Brain pericyte (primary cell): ENCODE measurements at regions not wholly inside any gene's neighbourhood (a gene's known extent, or its start where the extent isn't known, plus 50 kb on each side); places are given as distances from the start of the nearest gene placed in this dataset.
"Not testable (repeated sequence)": the region's sequence is repeated elsewhere in the genome, so short reads cannot be mapped to it uniquely, and the experiment has no call there.

Experiments
- DNase-seq: peaks from one replicate; pipeline ENCODE4 v3.0.0-alpha.2; 2012; ENCODE audit warnings: low read depth, low spot score

DNA sequence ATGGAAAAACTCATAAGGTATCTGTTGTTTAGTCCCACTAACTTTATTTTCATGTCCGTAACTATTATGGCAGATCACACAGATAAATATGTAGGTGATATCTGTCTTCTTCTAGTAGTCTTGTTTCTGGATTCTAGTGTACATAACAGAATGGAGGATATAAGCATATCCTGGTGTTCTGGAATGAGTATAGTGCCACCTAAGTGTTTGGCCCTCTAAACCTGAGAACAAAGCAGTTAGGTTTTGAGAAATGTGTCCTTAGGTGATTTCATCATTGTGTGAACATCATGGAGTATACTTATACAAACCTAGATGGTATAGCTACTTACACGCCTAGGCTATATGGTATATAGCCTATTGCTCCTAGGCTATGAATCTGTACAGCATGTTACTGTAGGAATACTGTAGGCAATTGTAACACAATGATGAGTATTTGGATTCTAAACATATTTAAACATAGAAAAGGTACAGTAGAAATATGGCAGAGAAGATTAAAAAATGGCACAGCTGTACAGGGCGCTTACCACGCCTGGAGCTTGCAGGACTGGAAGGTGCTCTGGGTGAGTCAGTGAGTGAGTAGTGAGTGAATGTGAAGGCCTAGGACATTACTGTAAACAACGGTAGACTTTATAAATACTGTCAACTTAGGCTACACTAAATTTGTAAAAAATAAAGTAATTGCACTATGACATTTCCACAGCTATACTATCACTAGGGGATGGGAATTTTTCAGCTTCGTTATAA, 150.3 kb upstream of the SLC24A2 start:
- no peak for DNase-seq

DNA sequence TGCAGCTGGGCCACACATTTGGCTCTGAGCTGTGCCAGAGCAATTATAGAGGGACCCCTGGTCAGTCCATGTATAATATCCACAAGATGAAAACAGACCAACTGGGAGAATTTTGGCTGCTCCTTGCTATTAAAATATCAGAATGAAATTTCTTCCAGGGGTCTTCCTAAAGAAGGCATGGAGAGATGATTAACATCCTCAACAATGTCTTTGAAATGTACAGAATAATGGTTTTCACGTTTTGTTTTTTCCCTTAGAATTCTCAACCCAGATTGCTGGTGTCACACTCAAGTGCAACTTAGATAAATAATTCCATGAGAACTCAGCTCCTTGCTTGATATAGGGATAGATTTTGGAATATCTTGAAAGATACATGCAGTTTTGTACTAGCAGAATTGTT, 148.3 kb upstream of the SLC24A2 start:
- DNase-seq: no peak

DNA sequence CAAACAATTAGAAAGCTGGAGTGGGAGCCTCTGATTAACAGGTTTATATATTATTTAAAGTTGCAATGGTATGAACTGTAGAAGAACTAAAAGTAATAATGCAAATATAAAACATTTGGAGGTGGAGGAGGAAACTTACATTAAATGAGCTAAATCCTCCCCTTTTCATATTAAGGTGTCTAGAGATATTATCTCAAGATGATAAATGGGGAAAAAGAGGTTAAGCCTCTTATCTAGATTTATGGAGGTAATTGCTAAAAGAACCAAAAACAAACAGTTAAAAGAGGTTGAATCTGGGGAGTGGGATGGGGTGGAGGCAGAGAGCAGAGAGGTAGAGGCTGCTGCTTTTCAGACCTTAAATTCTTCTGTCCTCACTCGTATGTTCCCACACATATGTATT, 147.8 kb upstream of the SLC24A2 start:
- no peak for DNase-seq

DNA sequence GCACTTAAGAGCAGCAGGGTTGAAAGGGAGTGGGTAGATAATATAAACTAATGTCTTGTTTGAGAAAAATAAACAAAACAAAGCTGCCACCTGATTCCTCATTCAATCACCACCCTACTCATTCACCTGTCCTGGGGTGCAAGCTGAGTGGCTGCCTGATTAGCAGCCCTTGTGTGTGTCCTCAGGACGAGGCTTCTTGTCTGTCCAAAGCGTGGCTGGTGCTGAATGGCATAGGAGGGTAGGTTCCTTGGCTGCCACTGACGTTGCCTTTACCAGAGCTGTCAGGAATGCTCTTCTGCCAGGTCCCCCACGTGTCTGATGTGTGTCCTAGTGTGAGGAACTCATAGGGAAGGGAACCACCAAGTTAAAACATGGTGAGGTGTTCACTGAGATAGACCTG, 146.6 kb upstream of the SLC24A2 start:
- DNase-seq: no peak

DNA sequence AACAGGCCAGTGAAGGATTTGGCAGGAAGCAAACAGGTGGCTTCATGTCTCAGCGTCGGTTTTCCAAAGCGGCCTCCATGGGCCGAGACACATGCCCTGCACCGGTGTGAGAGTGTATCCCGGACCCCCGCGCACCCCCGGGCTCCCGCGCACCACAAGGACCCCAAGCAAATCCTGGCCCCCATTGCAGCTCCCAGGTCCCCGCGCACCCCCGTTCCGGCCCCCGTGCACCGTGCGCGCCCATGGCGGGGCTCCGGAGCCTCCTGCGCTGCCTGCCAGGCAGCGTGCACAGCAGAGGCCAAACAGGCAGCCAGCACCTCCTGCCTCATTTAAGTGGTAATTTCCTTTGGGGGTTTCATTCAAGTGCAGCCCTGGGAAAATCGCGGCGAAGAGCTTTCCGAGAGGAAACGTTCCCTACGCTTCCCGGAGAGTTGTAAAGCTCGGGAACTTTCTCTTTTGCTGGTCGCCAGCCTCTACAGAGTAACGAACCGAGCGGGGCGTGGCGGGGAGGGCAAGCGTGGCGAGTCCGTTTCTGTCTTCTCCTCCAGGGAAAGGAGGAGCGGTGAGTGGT, 145.5 kb upstream of the SLC24A2 start:
- DNase-seq: no peak

DNA sequence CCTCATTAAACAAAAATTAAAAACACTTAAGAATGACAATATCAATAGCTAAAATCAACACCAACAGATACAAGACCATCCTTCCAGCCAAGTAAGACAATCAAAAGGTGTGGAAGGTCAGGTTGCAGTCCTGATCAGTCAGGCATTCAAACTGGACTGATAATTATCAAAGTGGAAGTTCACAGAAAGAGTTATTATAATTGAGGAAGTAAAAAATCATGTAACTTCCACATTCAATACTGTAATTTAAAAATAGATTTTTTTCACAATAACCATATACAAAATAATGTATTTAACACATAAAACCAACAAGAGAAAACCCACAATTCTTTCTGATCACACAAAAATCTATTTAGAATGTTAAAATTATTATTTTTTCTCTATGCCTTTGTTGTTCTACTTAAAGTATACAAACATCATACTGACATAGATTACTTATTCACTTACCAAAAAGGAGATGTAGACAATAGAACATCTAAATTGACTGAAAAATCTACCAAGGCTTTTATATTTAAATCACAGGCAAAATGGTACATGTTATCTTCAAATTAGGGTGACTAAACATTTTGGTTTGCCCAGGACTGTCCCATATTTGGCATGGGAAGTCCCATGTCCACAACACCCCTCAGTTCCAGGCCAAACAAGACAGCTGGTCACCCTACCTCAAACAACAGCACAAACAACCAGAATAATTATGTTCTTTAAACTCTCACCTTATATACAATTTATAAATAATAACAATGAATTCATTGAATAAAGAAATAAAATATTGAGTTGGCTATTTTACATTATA, 142.5 kb upstream of the SLC24A2 start:
- no peak for DNase-seq

DNA sequence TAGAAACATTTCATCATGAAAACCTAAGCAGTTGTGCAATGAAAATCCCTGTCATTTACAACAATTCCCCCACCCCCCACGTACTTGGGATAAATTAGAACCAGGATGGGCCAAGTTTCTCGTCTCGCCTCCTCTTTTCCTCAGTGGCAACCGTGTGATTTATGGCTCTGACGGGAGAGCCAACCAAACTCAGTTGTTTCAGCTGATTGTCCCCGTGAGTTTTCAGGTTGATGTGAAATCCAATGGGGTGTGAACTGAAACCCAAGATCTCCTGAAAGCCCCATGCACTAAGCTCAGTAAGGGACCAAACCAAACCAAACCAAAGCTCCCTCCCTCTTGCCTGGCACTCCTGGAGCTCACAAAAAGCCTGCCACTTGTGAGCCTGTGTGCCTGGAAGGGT, 138.7 kb upstream of the SLC24A2 start:
- DNase-seq: no peak

DNA sequence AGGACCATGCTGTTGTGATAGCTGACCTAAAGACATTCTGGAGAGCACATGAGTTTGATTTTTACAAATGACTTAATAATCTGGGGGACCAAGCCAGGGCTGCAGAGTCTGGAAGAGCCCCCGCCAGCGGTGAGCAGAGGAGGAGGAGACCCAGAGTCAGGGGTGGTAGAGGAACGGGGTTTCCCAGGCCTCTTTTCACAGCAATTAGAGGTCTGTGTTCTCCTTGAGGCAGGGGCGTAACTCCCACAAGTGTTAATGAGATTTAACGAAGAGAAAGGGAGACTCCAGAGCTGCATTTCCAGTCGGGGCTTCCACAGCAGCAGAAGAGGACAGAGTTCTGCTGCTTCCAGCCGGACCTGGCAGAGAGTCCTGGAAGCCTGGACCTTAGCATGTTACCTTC, 137.9 kb upstream of the SLC24A2 start:
- no peak for DNase-seq

DNA sequence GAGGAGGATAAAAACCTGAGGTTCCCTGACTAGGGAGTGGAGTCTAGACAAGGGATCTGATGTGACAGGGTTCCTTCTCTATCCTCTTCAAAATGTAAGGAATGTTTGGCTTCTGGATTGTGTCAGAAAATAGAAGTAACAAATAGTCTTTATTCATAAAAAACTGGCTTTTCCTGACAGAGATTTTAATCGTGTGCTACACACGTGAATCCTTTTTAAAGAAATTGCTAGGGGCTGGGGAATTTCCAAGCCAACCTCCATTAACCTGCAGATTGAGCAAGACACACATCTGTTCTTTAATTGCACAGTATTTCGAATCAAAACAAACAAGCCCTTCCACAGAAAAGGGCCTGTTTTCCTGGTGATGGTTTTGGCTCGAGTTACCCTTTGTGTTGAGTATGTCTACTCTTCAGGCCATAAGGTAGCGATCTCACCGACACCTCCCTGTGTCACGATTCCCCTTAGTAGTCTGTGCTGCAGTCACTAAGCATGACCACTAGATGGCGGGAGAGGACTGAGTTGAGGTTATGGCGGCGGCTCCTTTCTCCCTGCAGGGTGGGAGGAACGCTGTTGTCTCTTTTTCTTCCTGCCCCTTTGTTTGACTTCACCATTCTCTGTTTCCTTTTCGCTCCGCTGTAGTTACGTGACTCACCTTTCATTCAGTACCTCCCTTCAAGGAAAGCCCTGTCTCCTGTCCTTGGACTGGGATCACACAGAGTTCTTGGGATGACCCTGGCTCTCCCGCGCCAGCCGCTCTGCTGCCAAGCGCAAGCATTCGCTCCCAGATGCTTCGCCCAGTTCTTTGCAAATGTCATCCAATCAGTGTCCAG, 137.1 kb upstream of the SLC24A2 start:
- DNase-seq: peak; percentile 33

DNA sequence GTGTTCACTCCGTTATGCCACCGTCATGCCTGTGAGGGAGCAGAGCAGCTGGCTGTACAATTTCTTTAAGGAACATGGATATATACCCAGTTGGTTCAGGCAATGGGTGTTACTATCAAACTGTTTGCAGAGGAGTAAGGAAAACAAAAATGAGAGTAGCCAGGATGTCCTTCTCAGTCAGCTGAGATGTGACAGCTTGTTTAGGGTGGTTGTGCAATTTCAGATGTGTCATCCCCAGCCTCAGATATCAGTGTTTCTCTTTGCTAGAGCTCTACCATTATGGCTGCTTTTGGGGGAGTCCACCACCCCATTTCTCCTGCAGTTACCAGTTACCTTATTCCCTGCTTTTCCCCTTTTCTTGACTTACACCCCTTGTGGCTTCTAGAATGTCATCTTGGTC, 135.2 kb upstream of the SLC24A2 start:
- DNase-seq: no peak

DNA sequence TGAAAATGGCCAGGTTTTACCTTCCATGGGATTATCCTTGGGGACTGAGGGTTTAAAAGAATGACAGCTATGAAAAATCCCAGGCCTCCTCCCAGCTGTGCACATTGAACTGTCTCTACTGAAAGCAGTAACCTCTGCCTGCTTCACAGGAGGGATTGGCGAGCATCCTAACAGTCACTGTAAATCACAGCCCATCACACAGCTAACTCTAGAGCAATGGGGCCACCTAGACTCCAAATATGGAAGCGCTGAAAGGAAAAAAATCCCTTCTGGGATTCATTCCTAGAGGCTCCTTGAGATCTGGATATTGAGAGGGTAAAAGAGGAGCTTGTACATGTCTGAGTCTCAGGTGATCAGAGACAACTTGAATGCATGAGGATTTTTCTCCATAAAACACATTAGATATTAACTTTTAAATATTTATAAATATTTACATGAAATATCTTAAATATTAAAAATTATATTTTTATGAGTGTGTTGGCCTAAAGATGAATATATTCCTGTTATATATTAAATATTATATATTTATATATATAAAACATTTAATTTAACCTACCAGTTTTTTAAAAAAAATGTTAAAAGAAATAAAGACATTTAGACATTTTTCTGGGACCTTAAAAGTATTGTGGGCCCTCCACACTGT, 133.8 kb upstream of the SLC24A2 start:
- DNase-seq: peak; percentile 44

DNA sequence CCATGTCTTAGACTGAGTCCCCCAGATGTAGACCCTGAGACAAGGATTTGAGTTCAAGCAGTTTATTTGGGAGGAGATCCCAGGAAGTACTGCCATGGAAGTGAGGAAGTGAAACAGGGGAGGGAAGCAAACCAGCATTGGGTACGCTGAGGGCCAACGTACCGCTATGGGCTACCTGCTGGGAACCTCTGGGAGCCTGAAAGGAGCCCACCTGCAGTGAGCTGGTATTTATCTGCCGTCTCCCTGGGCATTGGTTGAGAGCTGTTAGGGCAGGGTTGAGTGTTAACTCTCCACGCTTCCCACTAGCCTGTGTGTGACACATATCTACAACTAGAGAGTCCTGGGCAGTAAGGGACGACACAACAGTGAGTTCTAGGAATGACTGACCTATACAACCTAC, 131.6 kb upstream of the SLC24A2 start:
- no peak for DNase-seq

DNA sequence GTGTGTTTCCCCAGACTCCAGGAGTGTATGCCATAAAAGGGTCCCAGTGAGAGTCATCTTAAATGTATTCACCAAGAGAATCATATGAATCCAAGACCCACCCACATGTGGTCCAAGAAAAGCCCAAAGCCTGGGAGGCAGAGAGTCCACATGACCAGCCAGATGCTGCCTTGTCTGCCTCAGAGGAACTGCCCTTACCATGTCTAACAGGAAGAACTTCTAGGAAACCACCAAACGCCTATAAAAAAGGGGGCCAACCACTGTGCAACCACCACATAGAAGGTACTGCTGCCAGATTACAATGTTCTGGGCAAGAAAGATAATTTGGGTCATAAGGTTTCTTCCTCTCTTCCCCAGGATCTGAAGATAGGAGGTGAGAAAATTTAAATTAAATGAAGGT, 129.8 kb upstream of the SLC24A2 start:
- no peak for DNase-seq

DNA sequence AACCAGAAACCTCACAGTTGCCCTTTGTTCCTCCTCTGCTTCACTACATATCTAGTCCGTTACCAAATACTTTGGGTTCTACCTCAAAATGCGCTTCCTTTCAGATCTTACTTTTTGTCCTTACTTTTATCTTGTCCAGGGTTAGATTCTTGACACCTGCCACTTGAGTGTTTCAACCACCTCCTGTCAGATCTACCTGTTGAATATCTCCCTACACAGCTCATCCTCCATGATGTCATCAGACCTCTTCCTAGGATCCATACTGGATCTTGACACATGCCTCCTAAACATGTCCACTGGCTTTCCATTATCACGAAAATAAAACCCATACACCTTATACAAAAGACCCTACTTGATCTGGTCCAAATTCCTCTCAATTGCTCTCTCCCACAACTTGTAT, 125.2 kb upstream of the SLC24A2 start:
- DNase-seq: no peak

DNA sequence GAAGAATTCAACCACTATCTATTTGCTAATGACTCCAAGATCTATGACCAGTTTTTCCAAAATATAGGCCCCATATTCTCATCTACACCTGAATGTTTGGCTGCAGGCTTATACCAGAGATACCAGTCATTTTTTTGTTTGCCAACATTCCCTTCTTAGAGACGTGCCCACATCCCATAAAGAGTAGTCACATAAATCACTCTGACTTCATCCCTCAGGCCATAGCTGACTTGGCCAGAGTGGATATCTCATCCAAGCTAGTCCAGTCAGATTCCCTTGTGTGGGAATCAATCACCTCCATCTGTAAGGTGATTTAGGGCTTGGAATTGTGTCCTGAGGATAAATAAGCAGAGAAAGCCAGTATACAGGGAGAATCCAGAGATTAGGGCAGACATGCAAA, 124.3 kb upstream of the SLC24A2 start:
- DNase-seq: no peak

DNA sequence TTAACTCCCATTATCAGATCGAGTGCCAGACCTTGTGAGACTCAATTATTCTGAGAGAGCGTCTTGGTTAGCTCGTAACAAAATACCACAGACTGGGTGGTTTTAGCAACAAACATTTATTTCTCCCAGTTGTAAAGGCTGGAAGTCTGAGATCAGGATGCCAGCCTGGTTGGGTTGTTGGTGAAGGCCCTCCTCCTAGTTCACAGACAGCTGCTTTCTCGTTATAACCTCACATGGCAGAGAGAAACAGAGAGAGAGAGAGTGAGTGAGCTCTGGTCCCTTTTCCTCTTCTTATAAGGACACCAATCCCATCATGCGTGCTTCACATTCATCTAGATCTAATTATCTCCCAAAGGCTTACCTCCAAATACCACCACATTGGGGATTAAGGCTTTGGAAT, 114.2 kb upstream of the SLC24A2 start:
- DNase-seq: no peak

DNA sequence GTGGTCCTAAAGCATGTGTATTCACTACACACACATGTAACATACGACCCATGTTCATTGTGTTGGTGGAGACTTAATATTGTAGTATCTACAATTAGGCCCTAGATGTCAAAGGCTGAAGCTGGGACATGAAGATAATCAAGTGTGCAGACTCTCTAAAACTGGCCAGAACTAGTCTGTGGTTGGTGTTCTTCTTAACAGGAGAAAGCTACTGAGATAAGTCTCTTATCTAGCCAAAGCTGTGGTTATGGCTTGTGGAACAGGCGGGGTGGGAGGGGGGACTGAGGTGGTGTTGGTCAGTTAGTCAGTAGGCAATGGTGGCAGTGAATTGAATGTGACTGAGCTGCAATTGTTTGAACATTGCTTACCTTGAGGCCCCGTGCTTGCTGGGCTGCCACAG, 112.7 kb upstream of the SLC24A2 start:
- DNase-seq: no peak

DNA sequence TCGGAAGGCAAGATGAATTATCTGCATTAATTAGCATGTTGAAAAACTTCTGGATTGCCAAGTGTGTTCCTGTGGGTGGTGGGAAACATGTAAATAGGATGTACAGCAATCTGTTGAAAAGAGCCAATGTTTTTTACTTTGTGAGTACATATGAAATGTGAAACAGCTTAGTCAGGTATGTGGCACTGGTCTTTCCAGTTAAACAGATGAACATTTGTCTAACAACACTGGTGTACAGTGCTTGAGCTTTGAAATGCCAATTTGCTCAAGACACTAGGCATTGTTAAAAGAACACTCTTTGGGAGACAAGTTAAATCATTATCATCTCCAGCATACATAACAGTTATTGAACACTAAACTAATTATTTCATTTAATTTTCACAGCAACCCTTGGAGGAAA, 107.3 kb upstream of the SLC24A2 start:
- DNase-seq: no peak

DNA sequence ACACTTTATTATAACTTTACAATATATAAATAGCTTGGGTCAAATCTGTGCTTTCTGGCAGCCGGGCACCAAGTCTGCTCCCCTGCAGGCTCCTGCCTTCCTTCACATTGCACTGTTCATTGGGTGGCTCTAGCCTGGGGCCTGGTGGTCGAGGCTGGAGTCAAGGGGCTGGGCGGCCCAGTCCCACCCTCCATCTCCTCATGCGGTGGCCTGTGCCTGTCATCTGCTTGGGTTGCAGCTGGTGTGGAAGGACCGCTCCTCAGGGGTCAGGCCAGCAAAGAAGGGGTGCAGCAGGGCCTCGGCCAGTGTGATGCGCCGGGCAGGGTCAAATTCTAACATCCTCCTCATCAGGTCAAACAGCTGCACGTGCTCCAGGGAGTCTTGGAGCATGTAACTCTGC, 106.7 kb upstream of the SLC24A2 start:
- not testable (repeated sequence) for DNase-seq

DNA sequence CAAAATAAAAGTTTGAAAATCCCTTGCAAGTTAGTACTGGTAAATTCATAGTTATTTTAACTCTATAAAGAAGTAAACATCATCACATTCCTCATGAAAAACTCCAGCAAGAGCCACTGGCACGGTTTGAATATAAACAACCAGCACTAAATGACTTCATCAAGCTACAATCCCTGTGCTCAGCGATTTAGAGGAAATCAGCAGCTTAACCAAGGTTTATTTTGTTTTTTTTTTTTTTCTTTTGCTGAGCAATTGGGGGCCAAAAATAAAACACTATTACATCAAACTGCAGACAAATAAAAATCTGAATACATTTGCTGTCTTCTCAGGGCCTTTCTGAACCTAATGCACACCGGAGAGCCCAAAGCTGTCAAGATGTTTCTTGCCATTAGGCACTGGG, 106.2 kb upstream of the SLC24A2 start:
- DNase-seq: peak; percentile 3

DNA sequence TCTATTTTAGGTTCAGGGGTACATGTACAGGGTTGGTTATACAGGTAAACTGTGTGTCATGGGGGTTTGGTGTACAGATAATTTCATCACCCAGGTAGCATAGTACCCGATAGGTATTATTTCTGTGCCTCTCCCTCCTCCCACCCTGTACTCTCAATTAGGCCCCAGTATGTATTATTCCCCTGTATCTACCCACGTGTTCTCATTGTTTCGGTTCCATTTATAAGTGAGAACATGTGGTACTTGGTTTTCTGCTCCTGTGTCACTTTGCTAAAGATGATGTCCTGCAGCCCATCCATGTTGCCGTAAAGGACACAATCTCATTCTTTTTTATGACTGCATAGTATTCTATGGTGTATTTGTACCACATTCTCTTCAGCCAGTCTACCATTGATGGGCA, 96.8 kb upstream of the SLC24A2 start:
- no peak for DNase-seq

DNA sequence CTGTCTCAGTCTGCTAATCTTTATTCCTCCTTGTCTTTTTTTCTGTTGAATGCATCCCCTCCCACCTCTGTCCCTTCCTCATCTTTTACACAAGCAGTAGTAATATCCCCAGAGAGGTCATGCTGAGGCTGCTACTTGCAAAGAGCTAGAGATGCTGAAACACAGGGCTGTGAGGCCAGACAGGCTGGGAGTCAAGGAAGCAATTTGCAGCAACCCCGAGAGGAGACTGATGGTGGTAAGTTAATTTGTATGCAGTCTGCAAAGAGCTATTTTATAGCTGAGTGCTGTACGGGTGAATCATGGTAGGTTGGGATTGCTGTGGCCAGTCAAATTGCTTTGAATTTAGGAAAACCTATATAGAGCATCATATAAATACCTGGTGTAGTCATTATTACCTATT, 90.2 kb upstream of the SLC24A2 start:
- DNase-seq: no peak
